ENCODE measurements at regions not wholly inside any gene's neighbourhood (a gene's known extent, or its start where the extent isn't known, plus 50 kb on each side); places are given as distances from the start of the nearest gene placed in this dataset.
A peak's percentile ranks its signal among the peaks of the same experiment; 100 is the strongest.

DNA sequence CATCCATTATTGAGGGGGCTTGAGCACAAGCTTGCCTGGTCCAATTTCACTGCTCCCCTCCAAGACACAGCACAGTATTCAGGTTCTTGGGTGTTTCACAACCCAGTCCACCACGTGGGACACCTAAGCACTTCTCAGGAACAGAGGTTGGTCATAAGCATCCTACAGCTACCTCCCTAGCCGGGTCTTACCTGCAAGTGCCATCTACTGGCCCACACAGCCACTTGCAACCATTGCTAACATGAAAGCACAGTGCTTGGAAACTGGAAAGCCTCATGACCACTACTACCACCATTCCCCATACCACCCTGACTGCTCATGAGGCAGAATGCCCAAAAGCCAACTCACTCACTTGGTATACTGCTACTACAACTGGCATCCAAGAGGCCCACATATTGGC, 105.7 kb upstream of the RPRM start:
- Histone ChIP-seq H3K23me2 (ENCODE audit: low read depth, low read length) (no peaks in the 10 kb centered on the region), H3K4ac (replicated peaks; ENCODE audit: insufficient read length, low read depth, low read length) (no peak overlapping the region), H3K23ac (ENCODE audit: insufficient read length) (no peak overlapping the region), H3K4me3 (ENCODE audit: extremely low read depth in 1 of 4, insufficient read depth in 2 of 4, low read depth in 3 of 4, low read length in 4 of 4) (no peak overlapping the region), H2BK5ac (ENCODE audit: low read depth, low read length) (no peak overlapping the region), H4K91ac (replicated peaks; ENCODE audit: insufficient read length, low read length) (no peak overlapping the region), H3K4me2 (ENCODE audit: insufficient read depth in 1 of 2, low read depth in 2 of 2, low read length in 2 of 2) (no peak overlapping the region), H3K14ac (ENCODE audit: insufficient read length) (no peak overlapping the region), H3K79me1 (ENCODE audit: low read depth, low read length) (no peaks in the 10 kb centered on the region), H4K5ac (ENCODE audit: insufficient read length, low read depth, low read length) (no peak overlapping the region), H2BK12ac (ENCODE audit: low read depth, low read length) (peak overlapping the region; percentile 13; the same call in 1 of the 2 replicates), H3K79me2 (ENCODE audit: control insufficient read depth in 1 of 2, insufficient read depth in 2 of 2, low read length in 2 of 2) (no peaks in the 10 kb centered on the region), H4K8ac (ENCODE audit: extremely low read depth, insufficient read depth, low read length) (no peak overlapping the region; the same call in 1 of the 2 replicates), H3K27ac (ENCODE audit: low read depth, low read length) (no peak overlapping the region), H2AFZ (ENCODE audit: low read length) (no peak overlapping the region), H3K27me3 (replicated peaks in 1 of 4; ENCODE audit: control insufficient read depth in 3 of 4, extremely low read depth in 1 of 4, insufficient read depth in 3 of 4, low read length in 3 of 4) (no peaks in the 10 kb centered on the region), H3K56ac (replicated peaks; ENCODE audit: insufficient read length, low read depth, low read length) (no peak overlapping the region), H4K20me1 (replicated peaks in 1 of 2; ENCODE audit: control insufficient read depth in 1 of 2, insufficient read depth in 2 of 2, low read length in 2 of 2) (no peaks in the 10 kb centered on the region), H3K9me3 (ENCODE audit: insufficient read depth in 2 of 2, low read depth in 1 of 2, low read length in 1 of 2) (peaks cover 12 to 18% of the 10 kb centered on the region in 2 experiments), H3K18ac (ENCODE audit: extremely low read depth, low read length) (no peak overlapping the region), H2BK20ac (ENCODE audit: low read length) (no peak overlapping the region), H3K36me3 (ENCODE audit: control insufficient read depth in 2 of 4, insufficient read depth in 4 of 4, low read length in 3 of 4) (no peaks in the 10 kb centered on the region), H2BK15ac (ENCODE audit: low read length) (no peak overlapping the region), H3K4me1 (replicated peaks in 1 of 4; ENCODE audit: control insufficient read depth in 3 of 4, insufficient read depth in 4 of 4, low read length in 3 of 4) (no peaks in the 10 kb centered on the region), H2BK120ac (replicated peaks; ENCODE audit: low read depth, low read length) (no peak overlapping the region), H3K9ac (replicated peaks in 1 of 4; ENCODE audit: extremely low read depth in 1 of 4, low read depth in 3 of 4, low read length in 3 of 4) (no peak overlapping the region), H2AK5ac (ENCODE audit: low read depth, low read length) (no peak overlapping the region)
- peak; percentile 41 to 60; a peak in 3 of 4 replicates for TF ChIP-seq RAD21 (IDR thresholded peaks at IDR 0.05 in 1 of 2, conservative IDR thresholded peaks at IDR 0.05 in 1 of 2; ENCODE audit: low read depth in 2 of 2, low read length in 2 of 2)
- TF ChIP-seq, protein P1, sequence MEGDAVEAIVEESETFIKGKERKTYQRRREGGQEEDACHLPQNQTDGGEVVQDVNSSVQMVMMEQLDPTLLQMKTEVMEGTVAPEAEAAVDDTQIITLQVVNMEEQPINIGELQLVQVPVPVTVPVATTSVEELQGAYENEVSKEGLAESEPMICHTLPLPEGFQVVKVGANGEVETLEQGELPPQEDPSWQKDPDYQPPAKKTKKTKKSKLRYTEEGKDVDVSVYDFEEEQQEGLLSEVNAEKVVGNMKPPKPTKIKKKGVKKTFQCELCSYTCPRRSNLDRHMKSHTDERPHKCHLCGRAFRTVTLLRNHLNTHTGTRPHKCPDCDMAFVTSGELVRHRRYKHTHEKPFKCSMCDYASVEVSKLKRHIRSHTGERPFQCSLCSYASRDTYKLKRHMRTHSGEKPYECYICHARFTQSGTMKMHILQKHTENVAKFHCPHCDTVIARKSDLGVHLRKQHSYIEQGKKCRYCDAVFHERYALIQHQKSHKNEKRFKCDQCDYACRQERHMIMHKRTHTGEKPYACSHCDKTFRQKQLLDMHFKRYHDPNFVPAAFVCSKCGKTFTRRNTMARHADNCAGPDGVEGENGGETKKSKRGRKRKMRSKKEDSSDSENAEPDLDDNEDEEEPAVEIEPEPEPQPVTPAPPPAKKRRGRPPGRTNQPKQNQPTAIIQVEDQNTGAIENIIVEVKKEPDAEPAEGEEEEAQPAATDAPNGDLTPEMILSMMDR (IDR thresholded peaks at IDR 0.05; ENCODE audit: control extremely low read depth in 1 of 3, insufficient read depth in 1 of 3, low read depth in 1 of 3, low read length in 3 of 3) = peak; percentile 20 to 40 (median 39); a peak in 3 of 4 replicates
- TF ChIP-seq JUND (IDR thresholded peaks at IDR 0.05; ENCODE audit: low read length) = no peak
- no peak for DNase-seq (ENCODE audit: low read depth in 1 of 2, low spot score in 2 of 2)
- 73% methylated on average over 2 of the region's 2 CpGs; no CpG with 5 or more reads in 1 of the 2 experiments for WGBS, 2 experiments (ENCODE audit: extremely low coverage in 1 of 2, insufficient coverage in 1 of 2, insufficient read length in 1 of 2, insufficient replicate concordance in 2 of 2, low coverage in 1 of 2, low lambda C conversion rate in 2 of 2, missing lambda C conversion rate in 1 of 2)
- POLR2A ChIA-PET (ENCODE audit: partially characterized antibody) = no interaction called here
- FAIRE-seq = no peak
- CTCF ChIA-PET (ENCODE audit: partially characterized antibody) = interaction anchor here (0.6 to 2.3 kb wide), 13 partner anchors 9 to 659 kb away, joined by 3 to 14 read pairs (median 4); no protein-coding TSS in a partner anchor
